ENCODE measurements at regions not wholly inside any gene's neighbourhood (a gene's known extent, or its start where the extent isn't known, plus 50 kb on each side); places are given as distances from the start of the nearest gene placed in this dataset.

GRCh38 chr3:127384717-127385539, 97.1 kb upstream of the PRR20G start:
- intact Hi-C loops (cut with micrococcal nuclease), result no loop called here

GRCh38 chr3:127383656-127384179, 95.9 kb upstream of the PRR20G start:
- intact Hi-C loops (cut with micrococcal nuclease), result no loop called here

- intact Hi-C loops (cut with micrococcal nuclease), result no loop called here
Measured at GRCh38 chr3:127377801-127378655, 90.2 kb upstream of the PRR20G start.

- intact Hi-C loops (cut with micrococcal nuclease), result loop anchor here (2.0 kb wide), 1 partner anchor 173 kb away; no protein-coding TSS in a partner anchor
Measured at GRCh38 chr3:127375151-127375930, 87.5 kb upstream of the PRR20G start.

- intact Hi-C loops (cut with micrococcal nuclease), result loop anchor here (2.0 kb wide), 1 partner anchor 174 kb away; no protein-coding TSS in a partner anchor
Measured at GRCh38 chr3:127374086-127375010, 86.5 kb upstream of the PRR20G start.

- intact Hi-C loops (cut with micrococcal nuclease), result loop anchor here (2.0 kb wide), 1 partner anchor 175 kb away; no protein-coding TSS in a partner anchor
Measured at GRCh38 chr3:127373441-127374085, 85.7 kb upstream of the PRR20G start.

- intact Hi-C loops (cut with micrococcal nuclease), result no loop called here
Measured at GRCh38 chr3:127371846-127372245, 84.0 kb upstream of the PRR20G start.

GRCh38 chr3:127371334-127371733, 83.5 kb upstream of the PRR20G start:
- intact Hi-C loops (cut with micrococcal nuclease), result no loop called here

GRCh38 chr3:127370906-127371305, 83.1 kb upstream of the PRR20G start:
- intact Hi-C loops (cut with micrococcal nuclease), result no loop called here

GRCh38 chr3:127369356-127369935, 81.6 kb upstream of the PRR20G start:
- intact Hi-C loops (cut with micrococcal nuclease), result no loop called here

- intact Hi-C loops (cut with micrococcal nuclease), result no loop called here
Measured at GRCh38 chr3:127368186-127369032, 80.6 kb upstream of the PRR20G start.

GRCh38 chr3:127367593-127367992, 79.7 kb upstream of the PRR20G start:
- intact Hi-C loops (cut with micrococcal nuclease), result no loop called here

- intact Hi-C loops (cut with micrococcal nuclease), result no loop called here
Measured at GRCh38 chr3:127366383-127366782, 78.5 kb upstream of the PRR20G start.

GRCh38 chr3:127365163-127365798, 77.4 kb upstream of the PRR20G start:
- intact Hi-C loops (cut with micrococcal nuclease), result no loop called here

GRCh38 chr3:127363891-127364290, 76.0 kb upstream of the PRR20G start:
- intact Hi-C loops (cut with micrococcal nuclease), result no loop called here

- intact Hi-C loops (cut with micrococcal nuclease), result no loop called here
Measured at GRCh38 chr3:127363171-127363570, 75.3 kb upstream of the PRR20G start.

GRCh38 chr3:127360647-127361046, 72.8 kb upstream of the PRR20G start:
- intact Hi-C loops (cut with micrococcal nuclease), result no loop called here

GRCh38 chr3:127358641-127359040, 70.8 kb upstream of the PRR20G start:
- intact Hi-C loops (cut with micrococcal nuclease), result no loop called here
